ENCODE measurements at regions not wholly inside any gene's neighbourhood (a gene's known extent, or its start where the extent isn't known, plus 50 kb on each side); places are given as distances from the start of the nearest gene placed in this dataset.

DNA sequence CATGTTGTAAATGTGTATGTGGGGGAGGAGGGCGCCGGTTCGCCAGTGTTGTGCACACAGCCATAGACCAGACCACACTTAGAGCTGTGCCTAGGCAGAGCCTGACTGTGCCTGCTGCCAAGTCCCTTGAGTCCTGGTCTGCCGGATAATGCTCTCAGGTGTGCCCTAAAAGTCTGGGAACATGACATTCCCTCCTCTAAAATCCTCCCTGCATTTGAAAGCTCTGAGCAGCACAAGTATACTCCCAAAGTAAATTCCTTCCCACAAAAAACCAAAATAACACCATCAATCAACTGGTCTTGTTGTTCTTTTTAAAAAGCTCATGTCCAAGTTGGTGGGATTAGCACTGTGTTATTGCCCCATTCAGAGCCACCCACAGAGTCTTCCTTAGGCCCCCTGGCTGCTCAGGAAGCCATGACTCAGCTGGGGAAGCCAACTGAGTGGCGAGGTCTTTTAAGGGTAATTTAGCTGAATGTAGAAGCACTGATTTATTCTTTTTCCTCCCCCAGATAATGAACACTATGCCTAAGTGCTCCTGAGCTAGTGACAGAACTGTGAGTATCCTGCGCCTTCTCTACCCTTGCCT is 147.8 kb upstream of the MCTP2 start:
- no peak for DNase-seq (ENCODE audit: low spot score in 2 of 2)
- 64 to 80% methylated on average over 6 of the region's 6 CpGs for WGBS, 2 donors
- intact Hi-C loops (cut with DNase I; ENCODE audit: low total_unique reads) = no loop called here
- H3K4me3 ChIP-seq (ENCODE audit: low read depth, poor library complexity, severe bottlenecking) = no peak overlapping the region
- TF ChIP-seq, protein P1, sequence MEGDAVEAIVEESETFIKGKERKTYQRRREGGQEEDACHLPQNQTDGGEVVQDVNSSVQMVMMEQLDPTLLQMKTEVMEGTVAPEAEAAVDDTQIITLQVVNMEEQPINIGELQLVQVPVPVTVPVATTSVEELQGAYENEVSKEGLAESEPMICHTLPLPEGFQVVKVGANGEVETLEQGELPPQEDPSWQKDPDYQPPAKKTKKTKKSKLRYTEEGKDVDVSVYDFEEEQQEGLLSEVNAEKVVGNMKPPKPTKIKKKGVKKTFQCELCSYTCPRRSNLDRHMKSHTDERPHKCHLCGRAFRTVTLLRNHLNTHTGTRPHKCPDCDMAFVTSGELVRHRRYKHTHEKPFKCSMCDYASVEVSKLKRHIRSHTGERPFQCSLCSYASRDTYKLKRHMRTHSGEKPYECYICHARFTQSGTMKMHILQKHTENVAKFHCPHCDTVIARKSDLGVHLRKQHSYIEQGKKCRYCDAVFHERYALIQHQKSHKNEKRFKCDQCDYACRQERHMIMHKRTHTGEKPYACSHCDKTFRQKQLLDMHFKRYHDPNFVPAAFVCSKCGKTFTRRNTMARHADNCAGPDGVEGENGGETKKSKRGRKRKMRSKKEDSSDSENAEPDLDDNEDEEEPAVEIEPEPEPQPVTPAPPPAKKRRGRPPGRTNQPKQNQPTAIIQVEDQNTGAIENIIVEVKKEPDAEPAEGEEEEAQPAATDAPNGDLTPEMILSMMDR (IDR thresholded peaks at IDR 0.05) = no peak
- no peak for TF ChIP-seq POLR2A (IDR thresholded peaks at IDR 0.05)

DNA sequence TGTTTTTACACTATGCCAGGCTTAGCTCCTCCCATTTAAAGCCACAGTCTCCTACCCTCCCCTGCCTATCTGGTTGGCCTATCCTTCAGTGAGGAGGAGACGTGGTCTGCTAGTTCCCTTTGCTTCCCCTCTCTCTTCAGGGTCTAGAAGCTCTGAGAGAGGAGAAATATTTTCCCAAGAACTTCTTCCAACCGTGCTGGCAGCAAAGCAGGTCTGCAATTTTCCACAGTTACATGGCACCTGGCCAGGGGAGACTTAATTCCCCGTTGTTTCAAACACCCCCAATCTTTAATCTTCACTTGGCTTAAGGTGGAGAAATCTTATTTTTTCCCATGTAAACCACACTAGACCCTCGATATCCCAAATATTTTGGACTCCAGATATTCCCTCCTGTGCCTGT is 149.5 kb upstream of the MCTP2 start:
- no peak overlapping the region for H3K4me3 ChIP-seq (ENCODE audit: low read depth, poor library complexity, severe bottlenecking)
- WGBS, 2 donors = 59 to 63% methylated on average over 4 of the region's 4 CpGs
- DNase-seq (ENCODE audit: low spot score in 2 of 2) = no peak
- intact Hi-C loops (cut with DNase I; ENCODE audit: low total_unique reads) = no loop called here
- TF ChIP-seq POLR2A (IDR thresholded peaks at IDR 0.05) = no peak
- TF ChIP-seq, protein P1 (IDR thresholded peaks at IDR 0.05) = no peak

DNA sequence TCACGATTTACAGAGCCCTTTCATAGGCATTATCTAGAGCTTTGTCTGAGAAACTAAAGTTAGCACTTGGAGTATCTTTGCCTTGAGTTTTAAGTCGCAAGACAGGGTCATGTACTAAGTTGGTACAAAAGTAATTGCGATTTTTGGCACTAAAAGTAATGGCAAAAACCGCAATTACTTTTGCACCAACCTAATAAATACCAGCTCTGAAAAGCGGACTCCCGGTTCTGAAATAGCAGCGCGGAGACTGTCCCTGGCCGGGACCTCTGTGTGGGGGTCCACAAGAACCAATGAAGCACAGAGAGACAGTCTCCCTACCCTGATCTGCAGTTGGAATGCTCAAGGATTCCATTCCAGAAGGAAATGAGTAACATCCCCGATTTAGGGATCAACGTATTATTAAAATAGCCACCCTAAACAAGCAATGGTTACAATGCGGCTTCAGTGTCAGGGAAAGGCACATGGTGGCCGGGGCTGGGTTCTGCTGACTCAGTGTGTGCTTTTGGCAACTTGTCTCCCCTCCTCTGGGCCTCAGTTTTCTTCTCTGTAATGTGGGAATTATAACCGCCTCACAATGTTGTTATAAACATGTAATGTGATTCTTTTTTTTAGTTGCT is 150.3 kb upstream of the MCTP2 start:
- H3K4me3 ChIP-seq (ENCODE audit: low read depth, poor library complexity, severe bottlenecking) = no peak overlapping the region
- DNase-seq (ENCODE audit: low spot score in 2 of 2) = no peak
- 72 to 81% methylated on average over 14 of the region's 14 CpGs for WGBS, 2 donors

DNA sequence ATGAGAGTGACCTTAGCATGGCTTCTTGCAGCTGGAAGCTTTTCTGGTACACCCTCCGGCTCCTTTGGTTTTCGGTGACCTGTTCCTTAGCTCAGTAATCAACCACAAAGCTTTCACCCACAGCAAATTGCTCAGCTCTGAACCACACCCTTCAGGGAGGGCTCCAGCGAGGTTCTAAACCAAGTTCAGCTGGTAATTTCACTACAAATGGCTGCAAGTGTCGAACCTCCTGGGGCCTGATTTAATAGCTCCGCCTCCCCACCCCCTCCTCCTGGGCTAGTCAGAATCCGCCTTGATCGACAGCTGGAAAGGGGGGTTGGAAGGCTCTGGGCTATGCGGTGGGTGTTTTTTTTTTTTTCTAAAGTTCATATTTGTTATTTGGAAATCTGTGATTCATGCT is 150.9 kb upstream of the MCTP2 start:
- H3K4me3 ChIP-seq (ENCODE audit: low read depth, poor library complexity, severe bottlenecking) = no peak overlapping the region
- WGBS, 2 donors = 18 to 28% methylated on average over 8 of the region's 8 CpGs
- peak in 1 of 2 donors; percentile 52 for DNase-seq (ENCODE audit: low spot score in 2 of 2)
- intact Hi-C loops (cut with DNase I; ENCODE audit: low total_unique reads) = no loop called here
- TF ChIP-seq, protein P1 (IDR thresholded peaks at IDR 0.05) = no peak
- no peak for TF ChIP-seq POLR2A (IDR thresholded peaks at IDR 0.05)

More for the DNA sequence above, 150.3 kb upstream of the MCTP2 start:
- intact Hi-C loops (cut with DNase I; ENCODE audit: low total_unique reads) = no loop called here
- TF ChIP-seq POLR2A (IDR thresholded peaks at IDR 0.05) = no peak
- TF ChIP-seq, protein P1 (IDR thresholded peaks at IDR 0.05) = no peak

DNA sequence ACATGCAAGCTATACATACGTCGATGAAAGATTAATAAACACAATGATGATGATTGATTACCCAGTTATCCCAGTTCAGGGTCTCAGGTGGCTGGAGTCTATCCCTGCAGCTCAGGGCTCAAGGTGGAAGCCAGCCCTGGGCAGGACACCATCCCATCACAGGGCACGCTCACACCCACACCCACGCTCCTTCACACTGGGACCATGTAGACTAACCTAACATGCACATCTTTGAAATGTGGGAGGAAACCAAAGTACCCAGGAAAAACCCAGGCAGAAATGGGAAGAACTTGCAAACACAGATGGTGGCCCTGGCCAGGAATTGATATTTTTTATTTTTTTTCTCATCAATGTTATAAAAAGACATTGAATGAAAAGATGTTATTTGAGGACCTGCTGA is 151.4 kb upstream of the MCTP2 start:
- WGBS, 2 donors = 84 to 85% methylated on average over 4 of the region's 4 CpGs
- no peak overlapping the region for H3K4me3 ChIP-seq (ENCODE audit: low read depth, poor library complexity, severe bottlenecking)
- no peak for DNase-seq (ENCODE audit: low spot score in 2 of 2)
- TF ChIP-seq POLR2A (IDR thresholded peaks at IDR 0.05) = no peak
- TF ChIP-seq, protein P1 (IDR thresholded peaks at IDR 0.05) = no peak
- intact Hi-C loops (cut with DNase I; ENCODE audit: low total_unique reads) = no loop called here

DNA sequence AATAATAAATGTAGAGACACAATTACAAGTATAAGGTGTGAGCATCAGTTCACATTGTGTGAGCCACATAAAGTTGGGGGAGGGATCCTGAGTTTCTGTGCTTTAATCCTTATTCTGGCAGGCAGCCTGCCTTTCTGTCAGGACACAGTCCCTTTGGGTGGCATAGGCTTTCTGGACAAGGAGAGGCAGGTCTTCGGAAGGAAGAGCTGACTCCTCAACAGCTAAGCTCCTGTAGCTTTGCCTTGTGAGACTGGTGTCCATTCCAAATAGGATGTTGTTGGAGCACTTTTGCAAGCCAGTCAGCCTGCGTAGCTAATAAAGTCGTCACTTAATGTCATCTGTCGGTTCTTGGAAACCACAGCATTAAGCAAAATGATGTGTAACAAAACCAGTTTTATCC is 151.9 kb upstream of the MCTP2 start:
- WGBS, 2 donors = 55 to 64% methylated on average over 4 of the region's 4 CpGs
- TF ChIP-seq POLR2A (IDR thresholded peaks at IDR 0.05) = no peak
- TF ChIP-seq, protein P1 (IDR thresholded peaks at IDR 0.05) = no peak
- no peak overlapping the region for H3K4me3 ChIP-seq (ENCODE audit: low read depth, poor library complexity, severe bottlenecking)
- DNase-seq (ENCODE audit: low spot score in 2 of 2) = no peak
- intact Hi-C loops (cut with DNase I; ENCODE audit: low total_unique reads) = no loop called here
